ENCODE measurements at regions not wholly inside any gene's neighbourhood (a gene's known extent, or its start where the extent isn't known, plus 50 kb on each side); places are given as distances from the start of the nearest gene placed in this dataset.

GRCh38 chr12:30043151-30043847 lies 259.6 kb upstream of the TMTC1 start:
- no peak overlapping the region for H3K27ac ChIP-seq (ENCODE audit: low read depth in 1 of 2, low read length in 2 of 2)
- H3K36me3 ChIP-seq (ENCODE audit: control insufficient read depth in 4 of 4, insufficient read depth in 3 of 4, low read depth in 1 of 4, low read length in 3 of 4) = no peaks in the 10 kb centered on the region
- no peak overlapping the region for H3K9ac ChIP-seq (ENCODE audit: low read depth in 1 of 2, low read length in 2 of 2)
- WGBS = 87% methylated on average over 6 of the region's 6 CpGs
- no peaks in the 10 kb centered on the region for H3K4me1 ChIP-seq (ENCODE audit: control insufficient read depth in 4 of 4, insufficient read depth in 4 of 4, low read length in 3 of 4)
- TF ChIP-seq JUND (IDR thresholded peaks at IDR 0.05) (no peak), RXRA (IDR thresholded peaks at IDR 0.05) (no peak), RAD21 (IDR thresholded peaks at IDR 0.05) (no peak), FOXA2 (IDR thresholded peaks at IDR 0.05) (no peak), ATF3 (IDR thresholded peaks at IDR 0.05) (no peak), EGR1 (IDR thresholded peaks at IDR 0.05; ENCODE audit: low read depth in 2 of 2) (no peak)
- H3K4me3 ChIP-seq (ENCODE audit: low read depth in 1 of 3, low read length in 3 of 3) = no peak overlapping the region
- no peaks in the 10 kb centered on the region for H3K9me3 ChIP-seq (ENCODE audit: control insufficient read depth in 4 of 4, low read length in 3 of 4)
- no peaks in the 10 kb centered on the region for H3K27me3 ChIP-seq (ENCODE audit: control insufficient read depth in 4 of 4, insufficient read depth in 4 of 4, low read length in 3 of 4)
- no peak for DNase-seq (ENCODE audit: low spot score)

- Histone ChIP-seq H3K27me3 (ENCODE audit: control insufficient read depth in 4 of 4, insufficient read depth in 4 of 4, low read length in 3 of 4) (no peaks in the 10 kb centered on the region), H3K4me1 (ENCODE audit: control insufficient read depth in 4 of 4, insufficient read depth in 4 of 4, low read length in 3 of 4) (no peaks in the 10 kb centered on the region), H3K9ac (ENCODE audit: low read depth in 1 of 2, low read length in 2 of 2) (no peak overlapping the region), H3K27ac (ENCODE audit: low read depth in 1 of 2, low read length in 2 of 2) (no peak overlapping the region), H3K9me3 (ENCODE audit: control insufficient read depth in 4 of 4, low read length in 3 of 4) (no peaks in the 10 kb centered on the region), H3K4me3 (ENCODE audit: low read depth in 1 of 3, low read length in 3 of 3) (no peak overlapping the region), H3K36me3 (ENCODE audit: control insufficient read depth in 4 of 4, insufficient read depth in 3 of 4, low read depth in 1 of 4, low read length in 3 of 4) (no peaks in the 10 kb centered on the region)
- TF ChIP-seq MAX (IDR thresholded peaks at IDR 0.05) (no peak), SP1 (IDR thresholded peaks at IDR 0.05) (no peak), JUND (IDR thresholded peaks at IDR 0.05) (no peak), CTCF (IDR thresholded peaks at IDR 0.05; ENCODE audit: low read depth, low read length, missing input control) (no peak), EGR1 (IDR thresholded peaks at IDR 0.05; ENCODE audit: low read depth in 2 of 2) (no peak), FOXA1 (IDR thresholded peaks at IDR 0.05) (no peak), HNF4A (conservative IDR thresholded peaks at IDR 0.05) (no peak)
- no peak for DNase-seq (ENCODE audit: low spot score)
- WGBS = 70% methylated on average over 2 of the region's 2 CpGs
These were observed 257.4 kb upstream of the TMTC1 start for GRCh38 chr12:30041096-30041495.

GRCh38 chr12:30030693-30031374 lies 247.1 kb upstream of the TMTC1 start:
- no peak overlapping the region for H3K4me3 ChIP-seq (ENCODE audit: low read depth in 1 of 3, low read length in 3 of 3)
- H3K4me1 ChIP-seq (ENCODE audit: control insufficient read depth in 4 of 4, insufficient read depth in 4 of 4, low read length in 3 of 4) = no peaks in the 10 kb centered on the region
- DNase-seq (ENCODE audit: low spot score) = no peak
- H3K9ac ChIP-seq (ENCODE audit: low read depth in 1 of 2, low read length in 2 of 2) = no peak overlapping the region
- no peaks in the 10 kb centered on the region for H3K36me3 ChIP-seq (ENCODE audit: control insufficient read depth in 4 of 4, insufficient read depth in 3 of 4, low read depth in 1 of 4, low read length in 3 of 4)
- WGBS = 64% methylated on average over 3 of the region's 3 CpGs
- H3K27ac ChIP-seq (ENCODE audit: low read depth in 1 of 2, low read length in 2 of 2) = no peak overlapping the region
- no peaks in the 10 kb centered on the region for H3K9me3 ChIP-seq (ENCODE audit: control insufficient read depth in 4 of 4, low read length in 3 of 4)
- TF ChIP-seq ATF3 (IDR thresholded peaks at IDR 0.05) = no peak
- no peak for TF ChIP-seq HNF4G (IDR thresholded peaks at IDR 0.05)
- no peaks in the 10 kb centered on the region for H3K27me3 ChIP-seq (ENCODE audit: control insufficient read depth in 4 of 4, insufficient read depth in 4 of 4, low read length in 3 of 4)
